H9 (cell line): ENCODE measurements at regions not wholly inside any gene's neighbourhood (a gene's known extent, or its start where the extent isn't known, plus 50 kb on each side); places are given as distances from the start of the nearest gene placed in this dataset.

Source experiments
- DNase-seq: peaks from one replicate; pipeline ENCODE4 v3.0.0-alpha.2; 2017
- H2AFZ ChIP-seq: one replicate; pipeline ENCODE4 v1.6.1; 2013; ENCODE audit warnings: mild to moderate bottlenecking, low read length, control low read depth, moderate library complexity
- H2AK5ac ChIP-seq: 2 replicates; pipeline ENCODE4 v1.6.1; 2013; ENCODE audit warnings: low read length, control low read depth, mixed read lengths; ENCODE audit not compliant: insufficient read length
- H2BK120ac ChIP-seq: one replicate; pipeline ENCODE4 v1.6.1; 2013; ENCODE audit warnings: low read depth, mild to moderate bottlenecking, low read length, control low read depth, inconsistent platforms; ENCODE audit not compliant: poor library complexity, severe bottlenecking
- H2BK12ac ChIP-seq: 2 replicates; pipeline ENCODE4 v1.6.1; 2013; ENCODE audit warnings: low read length, control low read depth, mixed read lengths, low read depth; ENCODE audit not compliant: insufficient read length
- H2BK15ac ChIP-seq: 2 replicates; pipeline ENCODE4 v1.6.1; 2013; ENCODE audit warnings: low read depth, low read length, control low read depth
- H2BK20ac ChIP-seq: one replicate; pipeline ENCODE4 v1.6.1; 2013; ENCODE audit warnings: low read depth, mild to moderate bottlenecking, low read length, control low read depth, inconsistent platforms; ENCODE audit not compliant: poor library complexity, severe bottlenecking
- H2BK5ac ChIP-seq: 2 replicates; pipeline ENCODE4 v1.6.1; 2013; ENCODE audit warnings: low read length, control low read depth, mixed read lengths; ENCODE audit not compliant: insufficient read length
- H3K14ac ChIP-seq: 2 replicates; pipeline ENCODE4 v1.6.1; 2013; ENCODE audit warnings: low read length, control low read depth; ENCODE audit not compliant: insufficient read depth
- H3K18ac ChIP-seq: 2 replicates; pipeline ENCODE4 v1.6.1; 2013; ENCODE audit warnings: low read depth, mild to moderate bottlenecking, mixed read lengths, low read length, control low read depth; ENCODE audit not compliant: insufficient read length
- H3K23ac ChIP-seq: 2 replicates; pipeline ENCODE4 v1.6.1; 2013; ENCODE audit warnings: low read length, control low read depth, mixed read lengths, low read depth; ENCODE audit not compliant: insufficient read length
- H3K23me2 ChIP-seq: 2 replicates; pipeline ENCODE4 v1.6.1; 2013; ENCODE audit warnings: low read depth, mild to moderate bottlenecking, mixed read lengths, low read length, control low read depth; ENCODE audit not compliant: insufficient read length, poor library complexity, severe bottlenecking
- H3K27ac ChIP-seq: 2 replicates; pipeline ENCODE4 v1.5.1; 2013; ENCODE audit warnings: low read length, control low read depth, mixed read lengths, low read depth; ENCODE audit not compliant: insufficient read length
- H3K27me3 ChIP-seq: 2 replicates; pipeline ENCODE4 v1.6.1; 2013; ENCODE audit warnings: low read length, control low read depth, inconsistent platforms; ENCODE audit not compliant: insufficient read depth
- H3K4ac ChIP-seq: 2 replicates; pipeline ENCODE4 v1.6.1; 2013; ENCODE audit warnings: low read depth, mild to moderate bottlenecking, control low read depth, inconsistent platforms, low read length, moderate library complexity
- H3K4me1 ChIP-seq: 2 replicates; pipeline ENCODE4 v1.6.1; 2013; ENCODE audit warnings: low read length, control low read depth, inconsistent platforms; ENCODE audit not compliant: insufficient read depth
- H3K4me2 ChIP-seq: 2 replicates; pipeline ENCODE4 v1.6.1; 2013; ENCODE audit warnings: low read length, control low read depth, mixed read lengths; ENCODE audit not compliant: insufficient read length, insufficient read depth
- H3K56ac ChIP-seq: 2 replicates; pipeline ENCODE4 v1.6.1; 2013; ENCODE audit warnings: low read depth, mild to moderate bottlenecking, mixed read lengths, low read length, control low read depth; ENCODE audit not compliant: insufficient read length
- H3K79me1 ChIP-seq: 2 replicates; pipeline ENCODE4 v1.6.1; 2013; ENCODE audit warnings: low read depth, mild to moderate bottlenecking, moderate library complexity, low read length, control low read depth, inconsistent platforms; ENCODE audit not compliant: insufficient read depth, poor library complexity, severe bottlenecking
- H3K79me2 ChIP-seq: 2 replicates; pipeline ENCODE4 v1.6.1; 2013; ENCODE audit warnings: low read length, control low read depth, inconsistent platforms; ENCODE audit not compliant: insufficient read depth
- H3K9ac ChIP-seq: 2 replicates; pipeline ENCODE4 v1.6.1; 2013; ENCODE audit warnings: low read length, control low read depth, mixed read lengths; ENCODE audit not compliant: insufficient read length; ENCODE audit errors: extremely low read depth
- H3K9me3 ChIP-seq: one replicate; pipeline ENCODE4 v1.6.1; 2013; ENCODE audit warnings: low read depth, low read length, inconsistent platforms; ENCODE audit not compliant: control insufficient read depth
- H3T11ph ChIP-seq: one replicate; pipeline ENCODE4 v1.6.1; 2013; ENCODE audit warnings: mild to moderate bottlenecking, low read length, control low read depth, inconsistent platforms
- H4K20me1 ChIP-seq: one replicate; pipeline ENCODE4 v1.6.1; 2013; ENCODE audit not compliant: control insufficient read depth, insufficient read length, insufficient read depth
- H4K5ac ChIP-seq: 2 replicates; pipeline ENCODE4 v1.6.1; 2013; ENCODE audit warnings: low read depth, mild to moderate bottlenecking, mixed read lengths, low read length, control low read depth; ENCODE audit not compliant: insufficient read length
- H4K8ac ChIP-seq: replicated peaks from 2 replicates; pipeline ENCODE4 v1.6.1; 2013; ENCODE audit warnings: low read length, control low read depth, mixed read lengths, low read depth; ENCODE audit not compliant: insufficient read length
- H4K91ac ChIP-seq: 2 replicates; pipeline ENCODE4 v1.6.1; 2013; ENCODE audit warnings: low read depth, mild to moderate bottlenecking, moderate library complexity, mixed read lengths, low read length, control low read depth; ENCODE audit not compliant: insufficient read length
- H3K27ac Mint-ChIP-seq, 3 experiments: 2 replicates in 2 of 3; 3 replicates in 1 of 3; pipeline ENCODE4 v1.8.0; 2020 to 2021; ENCODE audit warnings: mixed read lengths in 3 of 3, mild to moderate bottlenecking in 1 of 3, moderate library complexity in 1 of 3
- H3K27me3 Mint-ChIP-seq: 2 replicates; pipeline ENCODE4 v1.8.0; 2021; ENCODE audit warnings: low read depth, mild to moderate bottlenecking, moderate library complexity, mixed read lengths
- H3K36me3 Mint-ChIP-seq, 3 experiments: 2 replicates in 2 of 3; 3 replicates in 1 of 3; pipeline ENCODE4 v1.8.0; 2020 to 2021; ENCODE audit warnings: low read depth in 3 of 3, mixed read lengths in 3 of 3; ENCODE audit not compliant: insufficient read depth in 1 of 3
- H3K4me1 Mint-ChIP-seq, 2 experiments: 2 replicates each; pipeline ENCODE4 v1.8.0; 2020; ENCODE audit warnings: mixed read lengths in 2 of 2
- H3K4me3 Mint-ChIP-seq, 2 experiments: 2 replicates in 1 of 2; 3 replicates in 1 of 2; pipeline ENCODE4 v1.8.0; 2020 to 2021; ENCODE audit warnings: mild to moderate bottlenecking in 2 of 2, mixed read lengths in 2 of 2, moderate library complexity in 1 of 2
- H3K9me3 Mint-ChIP-seq, 2 experiments: 2 replicates in 1 of 2; 3 replicates in 1 of 2; pipeline ENCODE4 v1.8.0; 2020; ENCODE audit warnings: mild to moderate bottlenecking in 2 of 2, mixed read lengths in 2 of 2, moderate library complexity in 1 of 2
- WGBS: extraction: QIAGEN DNeasy Blood & Tissue Kit; methylation state at CpG from one replicate; pipeline ENCODE4 v1.1.7; 2013; ENCODE audit warnings: missing lambda C conversion rate, low lambda C conversion rate, mixed read lengths; ENCODE audit not compliant: insufficient read length; ENCODE audit errors: extremely low coverage; 5-methylcytosine and 5-hydroxymethylcytosine counted together
- TF ChIP-seq, protein P1 (sequence below): fragments of 200-600 bp; sonication (generic); conservative IDR thresholded peaks from 3 replicates; pipeline ENCODE4 v1.8.0; 2021; ENCODE audit warnings: antibody characterized with exemption, mild to moderate bottlenecking

GRCh38 chr12:65667932-65668331, 156.4 kb upstream of the HMGA2 start:
- no CpG with 5 or more reads among the region's 9 CpGs for WGBS
- H3K4me3 Mint-ChIP-seq: no peak overlapping the region

More at GRCh38 chr12:65667932-65668331, 156.4 kb upstream of the HMGA2 start:
- H3K36me3 Mint-ChIP-seq: peaks cover 0 to 9% (median 6%) of the 10 kb centered on the region in 3 experiments; a peak in 4 of 7 replicates
- Histone ChIP-seq H3T11ph (no peak overlapping the region), H3K79me1 (no peaks in the 10 kb centered on the region), H2AK5ac (no peak overlapping the region), H3K23ac (no peak overlapping the region), H2AFZ (no peak overlapping the region), H3K79me2 (no peaks in the 10 kb centered on the region), H3K23me2 (no peaks in the 10 kb centered on the region), H2BK120ac (no peak overlapping the region), H3K4ac (no peak overlapping the region), H4K91ac (no peak overlapping the region), H3K27me3 (no peaks in the 10 kb centered on the region), H4K5ac (no peak overlapping the region), H3K18ac (no peak overlapping the region), H3K4me1 (no peaks in the 10 kb centered on the region), H3K56ac (no peak overlapping the region), H4K20me1 (no peaks in the 10 kb centered on the region), H3K9ac (no peak overlapping the region), H2BK15ac (no peak overlapping the region), H3K27ac (no peak overlapping the region), H3K4me2 (no peak overlapping the region), H4K8ac (no peak overlapping the region), H3K9me3 (peaks cover 6% of the 10 kb centered on the region), H2BK5ac (no peak overlapping the region), H2BK20ac (no peak overlapping the region), H3K14ac (no peak overlapping the region), H2BK12ac (no peak overlapping the region)
- H3K4me1 Mint-ChIP-seq: peaks cover 2 to 16% of the 10 kb centered on the region in 2 experiments; a peak in 3 of 4 replicates
- TF ChIP-seq, protein P1, sequence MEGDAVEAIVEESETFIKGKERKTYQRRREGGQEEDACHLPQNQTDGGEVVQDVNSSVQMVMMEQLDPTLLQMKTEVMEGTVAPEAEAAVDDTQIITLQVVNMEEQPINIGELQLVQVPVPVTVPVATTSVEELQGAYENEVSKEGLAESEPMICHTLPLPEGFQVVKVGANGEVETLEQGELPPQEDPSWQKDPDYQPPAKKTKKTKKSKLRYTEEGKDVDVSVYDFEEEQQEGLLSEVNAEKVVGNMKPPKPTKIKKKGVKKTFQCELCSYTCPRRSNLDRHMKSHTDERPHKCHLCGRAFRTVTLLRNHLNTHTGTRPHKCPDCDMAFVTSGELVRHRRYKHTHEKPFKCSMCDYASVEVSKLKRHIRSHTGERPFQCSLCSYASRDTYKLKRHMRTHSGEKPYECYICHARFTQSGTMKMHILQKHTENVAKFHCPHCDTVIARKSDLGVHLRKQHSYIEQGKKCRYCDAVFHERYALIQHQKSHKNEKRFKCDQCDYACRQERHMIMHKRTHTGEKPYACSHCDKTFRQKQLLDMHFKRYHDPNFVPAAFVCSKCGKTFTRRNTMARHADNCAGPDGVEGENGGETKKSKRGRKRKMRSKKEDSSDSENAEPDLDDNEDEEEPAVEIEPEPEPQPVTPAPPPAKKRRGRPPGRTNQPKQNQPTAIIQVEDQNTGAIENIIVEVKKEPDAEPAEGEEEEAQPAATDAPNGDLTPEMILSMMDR: no peak
- H3K27me3 Mint-ChIP-seq: peaks cover 5% of the 10 kb centered on the region; the same call in 1 of the 2 replicates
- H3K9me3 Mint-ChIP-seq: peaks cover 8 to 16% of the 10 kb centered on the region in 2 experiments; a peak in 3 of 5 replicates
- no peak overlapping the region for H3K27ac Mint-ChIP-seq
- no peak for DNase-seq
